Heart left ventricle (tissue), 13 donors: ENCODE measurements at regions not wholly inside any gene's neighbourhood (a gene's known extent, or its start where the extent isn't known, plus 50 kb on each side); places are given as distances from the start of the nearest gene placed in this dataset.

ENCODE experiments used
- CTCF ChIP-seq, 12 donors: fragments of 200-600 bp; sonication (generic) in 4 of 12; IDR thresholded peaks; one replicate each; pipeline versions ENCODE4 v1.5.0 to v1.8.0; 2018 to 2022; ENCODE audit warnings: antibody characterized with exemption in 12 of 12, mild to moderate bottlenecking in 5 of 12
- POLR2A ChIP-seq, 2 donors: fragments of 450-650 bp; IDR thresholded peaks; one replicate each; pipeline ENCODE4 v1.6.1; 2017; ENCODE audit warnings: antibody characterized with exemption in 2 of 2, mild to moderate bottlenecking in 2 of 2, moderate library complexity in 2 of 2
- donor health status: ischemic (EF 13 %, LVEDD 7.1; RV severe dilation, severe dysfunction).
- donor health status: DM: no; HTN: yes; CAD: no.
- donor health status: DM: no; HTN: no; CAD: no.
- donor health status: ischemic (EF 25% LVEDD 6.9; RV normal size, moderate dysfunction).
- donor health status: ischemic (EF 25% LVEDD 5.7; RV mildly dilated, moderate dysfunction).
- donor health status: ischemic (EF 35%, LVEDD 5.7; RV mildly dilated, moderate dysfunction).
- donor health status: nonischemic (EF 11% LVEDD 7.7; RV severe dilation, severe dysfunction).
- donor health status: DM: yes; HTN: yes; CAD: no.
- donor health status: PGD.
- donor health status: ischemic (EF 29% LVEDD 5.4; RV normal size, mild dysfunction).
- donor health status: nonischemic (EF 23%, LVEDD 6.1; RV moderate dilation, normal function).

DNA sequence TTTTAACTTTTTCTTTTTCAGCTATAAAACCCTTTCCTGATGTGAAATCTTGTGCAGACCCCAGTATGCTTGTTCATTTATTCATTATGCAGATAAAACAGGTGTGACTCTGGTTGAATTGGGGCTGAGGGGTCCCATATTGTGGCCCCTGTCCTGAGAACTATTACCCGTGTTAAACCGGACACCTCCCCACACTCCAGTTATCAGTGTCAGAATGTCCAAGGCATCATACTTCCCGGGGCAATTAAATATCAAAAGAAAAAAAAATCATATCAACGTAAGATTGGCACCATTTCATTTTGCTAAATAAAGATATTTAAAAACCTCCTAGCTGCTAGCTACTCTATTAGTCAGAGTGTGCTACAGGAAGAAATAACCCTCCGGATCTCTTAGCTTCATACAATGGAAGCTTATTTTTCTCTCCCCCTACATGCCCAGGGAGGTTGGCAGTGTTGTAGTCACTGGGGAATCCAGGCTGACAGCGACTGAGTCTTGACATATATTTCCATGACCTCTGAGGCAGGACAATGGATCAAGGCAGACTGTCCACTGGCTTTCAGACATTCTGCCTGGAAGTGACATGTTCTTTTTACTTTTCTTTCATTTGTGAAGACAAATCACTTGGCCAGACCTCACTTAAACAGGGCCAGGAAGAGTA is 170.0 kb downstream of the SEC61B start:
- no peak for TF ChIP-seq CTCF (IDR thresholded peaks at IDR 0.05)
- TF ChIP-seq POLR2A (IDR thresholded peaks at IDR 0.05): no peak
